HCT116 (cell line): ENCODE measurements at regions not wholly inside any gene's neighbourhood (a gene's known extent, or its start where the extent isn't known, plus 50 kb on each side); places are given as distances from the start of the nearest gene placed in this dataset.

ENCODE experiments used
- CTCF ChIP-seq, 3 experiments: fragments of 200-600 bp in 1 of 3; sonication (generic) in 1 of 3; IDR thresholded peaks in 2 of 3; conservative IDR thresholded peaks in 1 of 3; 2 replicates each; pipeline ENCODE4 v1.5.1; 2012 to 2017; ENCODE audit warnings: low read depth in 2 of 3, low read length in 2 of 3, antibody characterized with exemption in 1 of 3, borderline replicate concordance in 1 of 3, control low read depth in 1 of 3, mild to moderate bottlenecking in 1 of 3, mixed read lengths in 1 of 3, mixed run types in 1 of 3, moderate library complexity in 1 of 3; ENCODE audit not compliant: insufficient read depth in 1 of 3
- MAX ChIP-seq: IDR thresholded peaks from 2 replicates; pipeline ENCODE4 v1.6.1; 2012
- POLR2A ChIP-seq: IDR thresholded peaks from 2 replicates; pipeline ENCODE4 v1.7.0; 2011; ENCODE audit warnings: borderline replicate concordance; ENCODE audit not compliant: insufficient read depth, insufficient read length; ENCODE audit errors: extremely low read depth
- ZNF274 ChIP-seq: fragments of 200-500 bp; sonication (Bioruptor generic); IDR thresholded peaks from 2 replicates; pipeline ENCODE4 v1.6.1; 2014; ENCODE audit warnings: mild to moderate bottlenecking, low read depth, low read length, inconsistent platforms
- TF ChIP-seq, protein P1 (sequence below): IDR thresholded peaks from 2 replicates; pipeline ENCODE4 v1.6.1; 2012

DNA sequence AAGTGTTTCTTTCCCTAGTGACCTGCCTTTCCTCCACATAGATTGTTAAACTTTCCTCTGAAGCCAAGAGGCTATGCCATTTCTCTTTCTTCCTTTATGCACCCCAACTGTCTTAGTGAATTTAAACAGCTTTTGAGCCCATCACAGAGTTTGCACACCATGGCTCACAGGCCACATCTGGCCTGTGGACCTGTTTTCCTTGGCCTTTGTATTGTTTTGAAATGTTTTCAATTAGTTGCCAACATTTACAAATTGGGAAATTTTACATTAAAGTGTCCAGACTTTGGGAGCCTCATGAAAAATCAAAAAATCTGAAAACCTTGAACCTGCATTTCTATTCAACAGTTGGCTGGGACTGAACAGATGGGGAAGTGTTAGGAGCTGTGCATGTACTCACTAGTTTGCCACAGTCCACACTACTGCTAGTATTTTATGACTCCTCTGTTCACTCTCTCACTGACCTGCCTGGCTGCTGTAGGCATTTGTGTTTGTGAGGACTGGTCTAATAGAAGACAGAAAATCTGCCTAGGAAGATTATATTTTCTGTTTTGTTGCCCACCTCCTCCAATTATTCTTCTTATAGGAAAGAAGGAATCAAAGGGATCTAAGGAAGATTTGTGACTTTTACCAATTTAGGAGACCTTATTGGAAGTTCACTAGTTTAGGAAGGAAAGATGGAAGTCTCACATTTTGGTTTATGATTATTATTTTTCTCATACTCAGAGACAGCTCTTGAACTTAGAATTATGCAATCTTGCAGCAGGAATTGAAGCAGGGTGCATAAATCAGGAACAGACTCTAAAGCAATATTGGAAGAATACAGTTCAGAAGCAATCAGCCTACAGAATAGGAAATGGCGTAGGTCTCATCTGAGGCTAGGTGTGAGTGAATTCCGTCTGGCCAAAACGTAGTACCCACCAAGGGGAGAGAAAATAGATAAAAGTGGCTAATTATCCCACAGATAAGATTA is 134.7 kb downstream of the HLX start:
- TF ChIP-seq CTCF (IDR thresholded peaks at IDR 0.05 in 2 of 3, conservative IDR thresholded peaks at IDR 0.05 in 1 of 3; ENCODE audit: borderline replicate concordance in 1 of 3, insufficient read depth in 1 of 3, low read depth in 2 of 3, low read length in 2 of 3), result no peak
- no peak for TF ChIP-seq ZNF274
- TF ChIP-seq POLR2A, result no peak
- no peak for TF ChIP-seq MAX
- TF ChIP-seq, protein P1, sequence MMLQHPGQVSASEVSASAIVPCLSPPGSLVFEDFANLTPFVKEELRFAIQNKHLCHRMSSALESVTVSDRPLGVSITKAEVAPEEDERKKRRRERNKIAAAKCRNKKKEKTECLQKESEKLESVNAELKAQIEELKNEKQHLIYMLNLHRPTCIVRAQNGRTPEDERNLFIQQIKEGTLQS, result no peak
